ENCODE measurements at regions not wholly inside any gene's neighbourhood (a gene's known extent, or its start where the extent isn't known, plus 50 kb on each side); places are given as distances from the start of the nearest gene placed in this dataset.
"Not testable (repeated sequence)": the region's sequence is repeated elsewhere in the genome, so short reads cannot be mapped to it uniquely, and the experiment has no call there.

DNA sequence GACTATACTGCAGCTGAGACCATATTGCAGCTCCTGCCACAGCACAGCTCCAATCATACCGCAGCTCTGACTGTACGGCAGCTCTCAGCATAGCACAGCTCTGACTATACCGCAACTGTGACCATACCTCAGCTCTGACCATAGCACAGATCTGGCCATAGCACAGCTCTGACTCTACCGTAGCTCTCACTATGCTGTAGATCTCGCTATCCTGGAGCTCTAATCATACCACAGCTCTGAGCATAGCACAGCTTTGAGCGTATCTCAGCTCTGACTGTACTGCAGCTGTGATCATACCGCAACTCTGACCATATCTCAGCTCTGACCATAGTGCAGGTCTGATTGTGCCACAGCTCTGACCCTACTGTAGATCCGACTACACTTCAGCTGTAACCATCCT is 139.2 kb downstream of the ASMT start:
- no peaks in the 10 kb centered on the region for H3K27me3 ChIP-seq (ENCODE audit: control insufficient read depth in 1 of 2, insufficient read depth in 1 of 2, low read length in 2 of 2)

DNA sequence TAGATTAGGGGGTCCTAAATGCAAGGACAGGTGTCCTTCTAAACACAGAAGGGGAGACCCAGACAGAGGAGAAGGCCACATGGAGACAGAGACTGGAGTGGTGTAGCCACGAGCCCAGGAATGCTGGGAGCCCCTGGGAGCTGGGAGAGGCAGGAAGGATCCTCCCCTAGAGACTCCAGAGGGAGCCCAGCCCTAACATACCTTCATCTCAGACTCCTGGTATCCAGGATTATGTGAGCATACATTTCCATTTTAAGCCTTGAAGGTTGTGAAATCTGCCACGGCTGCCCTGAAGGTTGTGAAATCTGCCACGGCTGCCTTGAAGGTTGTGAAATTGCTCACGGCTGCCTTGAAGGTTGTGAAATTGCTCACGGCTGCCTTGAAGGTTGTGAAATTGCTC is 148.4 kb downstream of the ASMT start:
- H3K9me3 ChIP-seq (ENCODE audit: control insufficient read depth, low read length), result peaks cover 9% of the 10 kb centered on the region
- H3K36me3 ChIP-seq (ENCODE audit: control insufficient read depth in 1 of 2, insufficient read depth in 2 of 2, low read depth in 1 of 2, low read length in 2 of 2), result no peaks in the 10 kb centered on the region
- no peak overlapping the region for H3K9ac ChIP-seq (ENCODE audit: low read length)
- DNase-seq, result no peak
- H3K4me2 ChIP-seq (ENCODE audit: low read length, poor library complexity, severe bottlenecking), result no peak overlapping the region
- H3K79me1 ChIP-seq (replicated peaks; ENCODE audit: low read length, poor library complexity, severe bottlenecking), result no peaks in the 10 kb centered on the region
- no peak overlapping the region for H2AFZ ChIP-seq (ENCODE audit: low read depth, low read length)
- no peak overlapping the region for H2BK15ac ChIP-seq (ENCODE audit: low read depth, poor library complexity, severe bottlenecking)
- H3K27ac ChIP-seq (ENCODE audit: low read length, poor library complexity, severe bottlenecking), result no peak overlapping the region
- no peak overlapping the region for H2BK5ac ChIP-seq (ENCODE audit: low read depth, low read length, poor library complexity, severe bottlenecking)
- no peak overlapping the region for H4K8ac ChIP-seq (ENCODE audit: low read length)
- no peak overlapping the region for H2BK12ac ChIP-seq (ENCODE audit: low read length in 2 of 2)
- no peak overlapping the region for H3K4me3 ChIP-seq (ENCODE audit: insufficient read depth in 1 of 2, low read depth in 1 of 2, low read length in 2 of 2)
- no peaks in the 10 kb centered on the region for H3K27me3 ChIP-seq (ENCODE audit: control insufficient read depth in 1 of 2, insufficient read depth in 1 of 2, low read length in 2 of 2)
- H2BK120ac ChIP-seq (ENCODE audit: low read depth, low read length), result no peak overlapping the region
- H3K18ac ChIP-seq (ENCODE audit: low read depth in 1 of 2, low read length in 2 of 2), result no peak overlapping the region
- no peaks in the 10 kb centered on the region for H3K4me1 ChIP-seq (ENCODE audit: control insufficient read depth, insufficient read depth, low read depth, low read length)
- 10% methylated on average over 1 of the region's 5 CpGs for WGBS
- no peak overlapping the region for H3K4ac ChIP-seq (ENCODE audit: low read depth in 1 of 2, low read length in 2 of 2)
- no peak overlapping the region for H4K91ac ChIP-seq (ENCODE audit: low read length)
- H3K14ac ChIP-seq (ENCODE audit: low read length in 2 of 2), result no peak overlapping the region
- no peak overlapping the region for H3K23ac ChIP-seq (ENCODE audit: low read length in 2 of 2)
- no peak overlapping the region for H2AK5ac ChIP-seq (ENCODE audit: low read length, severe bottlenecking)

More for the DNA sequence above, 139.2 kb downstream of the ASMT start:
- no peak for DNase-seq
- H2BK5ac ChIP-seq (ENCODE audit: low read depth, low read length, poor library complexity, severe bottlenecking), result no peak overlapping the region
- H3K4me2 ChIP-seq (ENCODE audit: low read length, poor library complexity, severe bottlenecking), result no peak overlapping the region
- no peak overlapping the region for H3K4ac ChIP-seq (ENCODE audit: low read depth in 1 of 2, low read length in 2 of 2)
- no peak overlapping the region for H3K9ac ChIP-seq (ENCODE audit: low read length)
- H2BK12ac ChIP-seq (ENCODE audit: low read length in 2 of 2), result no peak overlapping the region
- H2BK15ac ChIP-seq (ENCODE audit: low read depth, poor library complexity, severe bottlenecking), result no peak overlapping the region
- no peak overlapping the region for H3K27ac ChIP-seq (ENCODE audit: low read length, poor library complexity, severe bottlenecking)
- H3K23ac ChIP-seq (ENCODE audit: low read length in 2 of 2), result no peak overlapping the region
- H3K36me3 ChIP-seq (ENCODE audit: control insufficient read depth in 1 of 2, insufficient read depth in 2 of 2, low read depth in 1 of 2, low read length in 2 of 2), result no peaks in the 10 kb centered on the region
- no peaks in the 10 kb centered on the region for H3K4me1 ChIP-seq (ENCODE audit: control insufficient read depth, insufficient read depth, low read depth, low read length)
- 83% methylated on average over 8 of the region's 8 CpGs for WGBS
- H3K4me3 ChIP-seq (ENCODE audit: insufficient read depth in 1 of 2, low read depth in 1 of 2, low read length in 2 of 2), result no peak overlapping the region
- no peaks in the 10 kb centered on the region for H3K79me1 ChIP-seq (replicated peaks; ENCODE audit: low read length, poor library complexity, severe bottlenecking)
- no peak overlapping the region for H4K91ac ChIP-seq (ENCODE audit: low read length)
- no peak overlapping the region for H4K8ac ChIP-seq (ENCODE audit: low read length)
- no peak overlapping the region for H3K18ac ChIP-seq (ENCODE audit: low read depth in 1 of 2, low read length in 2 of 2)
- no peak overlapping the region for H2AK5ac ChIP-seq (ENCODE audit: low read length, severe bottlenecking)
- no peak overlapping the region for H3K14ac ChIP-seq (ENCODE audit: low read length in 2 of 2)
- no peak overlapping the region for H2AFZ ChIP-seq (ENCODE audit: low read depth, low read length)
- no peak overlapping the region for H2BK120ac ChIP-seq (ENCODE audit: low read depth, low read length)
- peaks cover 26% of the 10 kb centered on the region for H3K9me3 ChIP-seq (ENCODE audit: control insufficient read depth, low read length)

GRCh38 chrX:1764883-1765364 is 150.1 kb downstream of the ASMT start:
- DNase-seq; H4K91ac ChIP-seq (ENCODE audit: low read length); H3K27me3 ChIP-seq (ENCODE audit: control insufficient read depth in 1 of 2, insufficient read depth in 1 of 2, low read length in 2 of 2); H3K9ac ChIP-seq (ENCODE audit: low read length); H3K36me3 ChIP-seq (ENCODE audit: control insufficient read depth in 1 of 2, insufficient read depth in 2 of 2, low read depth in 1 of 2, low read length in 2 of 2); H3K4me1 ChIP-seq (ENCODE audit: control insufficient read depth, insufficient read depth, low read depth, low read length); H2BK5ac ChIP-seq (ENCODE audit: low read depth, low read length, poor library complexity, severe bottlenecking); H3K4ac ChIP-seq (ENCODE audit: low read depth in 1 of 2, low read length in 2 of 2); H3K27ac ChIP-seq (ENCODE audit: low read length, poor library complexity, severe bottlenecking); H2AFZ ChIP-seq (ENCODE audit: low read depth, low read length); H3K4me3 ChIP-seq (ENCODE audit: insufficient read depth in 1 of 2, low read depth in 1 of 2, low read length in 2 of 2); H3K23ac ChIP-seq (ENCODE audit: low read length in 2 of 2); H2BK12ac ChIP-seq (ENCODE audit: low read length in 2 of 2); H3K4me2 ChIP-seq (ENCODE audit: low read length, poor library complexity, severe bottlenecking); H4K8ac ChIP-seq (ENCODE audit: low read length); H3K79me1 ChIP-seq (replicated peaks; ENCODE audit: low read length, poor library complexity, severe bottlenecking); H3K14ac ChIP-seq (ENCODE audit: low read length in 2 of 2); H3K18ac ChIP-seq (ENCODE audit: low read depth in 1 of 2, low read length in 2 of 2); H2AK5ac ChIP-seq (ENCODE audit: low read length, severe bottlenecking); H2BK15ac ChIP-seq (ENCODE audit: low read depth, poor library complexity, severe bottlenecking); H2BK120ac ChIP-seq (ENCODE audit: low read depth, low read length): not testable (repeated sequence)
- WGBS, result 74% methylated on average over 12 of the region's 19 CpGs
- peaks cover 13% of the 10 kb centered on the region for H3K9me3 ChIP-seq (ENCODE audit: control insufficient read depth, low read length)

DNA sequence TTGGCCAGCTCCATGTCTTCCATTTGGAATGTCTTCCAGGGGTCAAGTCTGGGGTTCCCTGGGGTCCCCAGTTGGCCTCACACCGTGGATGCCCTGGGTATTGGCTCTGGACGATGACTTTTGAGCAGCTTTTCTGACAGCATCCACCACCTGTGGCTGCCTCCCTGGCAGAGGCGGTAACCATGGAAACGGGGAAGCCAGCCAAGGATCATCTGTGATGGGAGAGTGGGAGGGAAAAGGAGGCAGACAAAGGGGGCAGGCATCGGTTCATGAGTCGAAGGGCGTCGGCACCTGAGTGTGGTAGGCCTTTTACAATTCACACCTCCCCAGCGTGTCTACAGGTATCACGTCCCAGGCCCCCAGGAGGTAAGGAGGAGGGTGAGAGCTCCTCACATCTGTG is 152.2 kb downstream of the ASMT start:
- Histone ChIP-seq H3K9ac (ENCODE audit: low read length) (no peak overlapping the region), H3K27ac (ENCODE audit: low read length, poor library complexity, severe bottlenecking) (no peak overlapping the region), H3K18ac (ENCODE audit: low read depth in 1 of 2, low read length in 2 of 2) (no peak overlapping the region), H3K4me2 (ENCODE audit: low read length, poor library complexity, severe bottlenecking) (no peak overlapping the region), H3K9me3 (ENCODE audit: control insufficient read depth, low read length) (peaks cover 19% of the 10 kb centered on the region), H3K14ac (ENCODE audit: low read length in 2 of 2) (no peak overlapping the region), H3K4me3 (ENCODE audit: insufficient read depth in 1 of 2, low read depth in 1 of 2, low read length in 2 of 2) (no peak overlapping the region), H4K8ac (ENCODE audit: low read length) (no peak overlapping the region), H2BK15ac (ENCODE audit: low read depth, poor library complexity, severe bottlenecking) (no peak overlapping the region), H3K4ac (ENCODE audit: low read depth in 1 of 2, low read length in 2 of 2) (no peak overlapping the region), H2AFZ (ENCODE audit: low read depth, low read length) (no peak overlapping the region), H3K27me3 (ENCODE audit: control insufficient read depth in 1 of 2, insufficient read depth in 1 of 2, low read length in 2 of 2) (no peaks in the 10 kb centered on the region), H2BK12ac (ENCODE audit: low read length in 2 of 2) (no peak overlapping the region), H3K36me3 (ENCODE audit: control insufficient read depth in 1 of 2, insufficient read depth in 2 of 2, low read depth in 1 of 2, low read length in 2 of 2) (no peaks in the 10 kb centered on the region), H2AK5ac (ENCODE audit: low read length, severe bottlenecking) (no peak overlapping the region), H3K4me1 (ENCODE audit: control insufficient read depth, insufficient read depth, low read depth, low read length) (no peaks in the 10 kb centered on the region), H3K79me1 (replicated peaks; ENCODE audit: low read length, poor library complexity, severe bottlenecking) (no peaks in the 10 kb centered on the region), H2BK5ac (ENCODE audit: low read depth, low read length, poor library complexity, severe bottlenecking) (no peak overlapping the region), H2BK120ac (ENCODE audit: low read depth, low read length) (no peak overlapping the region), H4K91ac (ENCODE audit: low read length) (no peak overlapping the region), H3K23ac (ENCODE audit: low read length in 2 of 2) (no peak overlapping the region)
- 70% methylated on average over 4 of the region's 10 CpGs for WGBS
- DNase-seq, result no peak
